Stimulated activated CD4-positive, alpha-beta T cell treated with anti-CD3 and anti-CD28 coated beads, Interleukin-1b, Interleukin-23, amount 100 ng/mL, for 48 hours (primary cell): ENCODE measurements at regions not wholly inside any gene's neighbourhood (a gene's known extent, or its start where the extent isn't known, plus 50 kb on each side); places are given as distances from the start of the nearest gene placed in this dataset.
"Not testable (repeated sequence)": the region's sequence is repeated elsewhere in the genome, so short reads cannot be mapped to it uniquely, and the experiment has no call there.

Source experiments
- DNase-seq: peaks from one replicate; pipeline ENCODE4 v3.0.0-alpha.2; 2020

- DNase-seq: no peak
Observed at GRCh38 chr5:89826938-89827337, 582.6 kb downstream of the CETN3 start.

GRCh38 chr5:89823046-89823445, 586.5 kb downstream of the CETN3 start:
- no peak for DNase-seq

- DNase-seq: no peak
Observed at GRCh38 chr5:89817841-89818240, 591.7 kb downstream of the CETN3 start.

GRCh38 chr5:89816038-89816437, 593.5 kb downstream of the CETN3 start:
- no peak for DNase-seq

GRCh38 chr5:89800735-89801134, 608.8 kb downstream of the CETN3 start:
- DNase-seq: not testable (repeated sequence)

DNA sequence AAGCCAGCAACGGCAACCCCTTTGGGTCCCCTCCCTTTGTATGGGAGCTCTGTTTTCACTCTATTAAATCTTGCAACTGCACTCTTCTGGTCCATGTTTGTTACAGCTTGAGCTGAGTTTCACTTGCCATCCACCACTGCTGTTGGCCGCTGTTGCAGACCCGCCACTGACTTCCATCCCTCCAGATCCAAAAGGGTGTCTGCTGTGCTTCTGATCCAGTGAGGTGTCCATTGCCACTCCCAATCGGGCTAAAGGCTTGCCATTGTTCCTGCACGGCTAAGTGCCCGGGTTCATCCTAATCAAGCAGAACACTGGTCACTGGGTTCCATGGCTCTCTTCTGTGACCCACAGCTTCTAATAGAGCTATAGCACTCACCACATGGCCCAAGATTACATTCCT, 615.1 kb downstream of the CETN3 start:
- not testable (repeated sequence) for DNase-seq

DNA sequence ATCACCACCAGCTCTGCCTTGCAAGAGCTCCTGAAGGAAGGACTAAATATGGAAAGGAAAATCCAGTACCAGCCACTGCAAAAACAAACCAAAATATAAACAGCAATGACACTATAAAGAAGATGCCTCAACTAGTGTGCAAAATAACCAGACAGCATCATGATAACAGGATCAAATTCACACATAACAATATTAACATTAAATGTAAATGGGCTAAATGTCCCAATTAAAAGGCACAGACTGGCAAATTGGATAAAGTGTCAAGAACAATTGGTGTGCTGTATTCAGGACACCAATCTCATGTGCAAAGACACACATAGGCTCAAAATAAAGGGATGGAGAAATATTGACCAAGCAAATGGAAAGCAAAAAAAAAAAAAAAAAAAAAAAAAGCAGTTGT, 629.8 kb downstream of the CETN3 start:
- not testable (repeated sequence) for DNase-seq

- no peak for DNase-seq
Observed at GRCh38 chr5:89777758-89778157, 631.8 kb downstream of the CETN3 start.

DNA sequence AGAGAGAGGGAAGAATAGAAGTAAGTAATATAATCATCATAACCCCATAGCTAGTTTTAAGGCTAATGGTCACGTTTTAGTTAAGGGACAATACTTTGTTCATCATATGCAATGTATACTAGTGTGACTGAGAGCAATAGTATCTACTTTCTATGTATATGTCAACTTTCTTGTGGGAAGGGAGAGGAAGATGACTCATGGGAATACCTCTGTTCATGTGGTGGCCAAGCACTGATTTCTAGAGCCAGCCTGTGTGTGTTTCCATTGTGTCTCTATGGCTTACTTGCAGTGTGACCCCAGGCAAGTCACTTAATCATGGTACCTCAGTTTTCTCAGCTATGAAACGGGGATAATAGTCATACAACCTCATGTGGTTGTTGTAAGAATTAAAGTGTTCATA, 639.6 kb downstream of the CETN3 start:
- DNase-seq: no peak

- no peak for DNase-seq
Observed at GRCh38 chr5:89759802-89760201, 649.8 kb downstream of the CETN3 start.

GRCh38 chr5:89758146-89758545, 651.4 kb downstream of the CETN3 start:
- no peak for DNase-seq

DNA sequence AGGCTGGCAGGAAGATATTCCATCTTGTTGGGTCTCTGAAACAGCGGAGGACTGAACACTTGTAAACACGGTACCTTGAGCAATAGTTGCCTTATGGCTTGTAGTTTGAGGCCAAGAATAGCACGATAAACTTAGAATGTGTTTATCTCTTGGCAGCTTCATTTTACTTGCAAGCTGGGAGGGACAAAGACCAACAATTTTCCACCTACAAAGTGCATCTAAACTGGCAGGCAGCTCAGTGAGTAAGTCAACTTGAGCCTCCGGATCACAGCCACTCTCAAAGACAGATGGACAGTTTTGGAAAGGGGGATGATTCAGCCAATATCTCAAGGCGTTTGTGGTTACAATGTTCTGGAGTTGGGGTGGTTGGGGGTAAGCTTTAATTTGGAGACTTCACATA, 652.6 kb downstream of the CETN3 start:
- DNase-seq: no peak

DNA sequence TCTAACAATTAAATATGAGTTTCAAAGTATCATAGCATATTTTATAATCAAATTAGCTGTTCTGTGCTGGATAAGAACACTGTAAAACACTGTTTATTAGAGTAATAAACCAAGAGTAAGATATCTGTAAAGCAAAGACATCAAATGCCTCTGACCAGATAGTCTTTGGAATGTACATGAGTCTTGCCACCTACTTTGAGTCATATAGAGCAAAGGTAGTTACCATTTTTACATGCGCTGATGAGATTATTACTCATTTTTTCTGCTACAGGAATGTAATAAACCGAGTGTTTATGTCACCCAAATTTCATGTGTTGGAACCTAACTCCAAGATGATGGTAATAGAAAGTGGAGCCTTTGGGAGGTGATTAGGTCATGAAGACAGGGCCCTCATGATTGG, 654.5 kb downstream of the CETN3 start:
- no peak for DNase-seq

GRCh38 chr5:89735082-89735481, 674.5 kb downstream of the CETN3 start:
- DNase-seq: no peak

DNA sequence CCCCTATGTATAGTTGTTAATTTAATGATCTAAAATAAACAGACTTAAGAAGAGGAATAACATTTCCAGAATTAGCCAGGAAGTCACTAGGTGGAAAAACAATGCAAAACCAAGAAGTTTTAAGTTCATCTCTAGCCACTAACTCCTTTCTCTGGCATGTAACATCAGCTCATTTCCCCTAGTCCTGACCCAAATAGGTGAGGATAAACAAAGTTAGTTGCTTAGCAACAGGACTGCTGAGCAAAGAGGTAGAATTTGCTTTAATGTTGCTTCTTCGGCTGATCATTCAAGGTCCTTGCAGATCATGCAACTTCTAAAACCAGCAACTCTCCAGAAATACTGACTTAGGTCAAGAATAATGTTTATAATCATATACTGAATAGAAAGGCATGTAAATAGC, 675.8 kb downstream of the CETN3 start:
- no peak for DNase-seq

DNA sequence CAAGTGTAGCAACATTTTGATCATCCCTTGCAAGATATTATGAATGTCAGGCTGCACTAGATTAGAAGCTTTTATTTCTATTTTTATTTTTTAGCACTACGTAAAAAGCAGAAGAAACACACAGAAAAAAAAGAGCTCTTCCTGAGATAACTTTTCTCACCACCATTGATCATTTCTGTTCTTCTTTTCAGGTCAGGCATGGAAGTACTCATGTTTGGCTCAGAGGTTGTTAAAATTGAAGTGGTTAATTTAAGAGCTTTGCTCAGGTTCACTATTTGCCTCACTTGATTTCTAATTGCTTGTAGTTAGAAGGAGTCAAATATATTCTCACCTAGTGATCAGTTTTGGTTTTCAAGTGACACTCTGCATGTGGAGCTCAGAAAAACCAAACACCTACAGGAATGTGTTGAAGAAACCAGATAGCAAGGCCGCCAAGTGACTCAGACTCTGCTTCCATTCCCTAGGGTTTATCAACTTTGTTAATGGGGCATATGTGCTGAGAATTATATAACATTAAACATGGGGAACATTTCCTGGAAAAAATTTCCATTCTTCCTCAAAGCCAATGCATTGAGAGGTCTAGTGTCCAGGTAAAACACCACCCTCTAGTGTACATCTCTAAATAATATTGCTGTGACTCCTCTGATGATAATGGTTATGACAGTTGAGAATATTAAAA, 679.8 kb downstream of the CETN3 start:
- DNase-seq: no peak

DNA sequence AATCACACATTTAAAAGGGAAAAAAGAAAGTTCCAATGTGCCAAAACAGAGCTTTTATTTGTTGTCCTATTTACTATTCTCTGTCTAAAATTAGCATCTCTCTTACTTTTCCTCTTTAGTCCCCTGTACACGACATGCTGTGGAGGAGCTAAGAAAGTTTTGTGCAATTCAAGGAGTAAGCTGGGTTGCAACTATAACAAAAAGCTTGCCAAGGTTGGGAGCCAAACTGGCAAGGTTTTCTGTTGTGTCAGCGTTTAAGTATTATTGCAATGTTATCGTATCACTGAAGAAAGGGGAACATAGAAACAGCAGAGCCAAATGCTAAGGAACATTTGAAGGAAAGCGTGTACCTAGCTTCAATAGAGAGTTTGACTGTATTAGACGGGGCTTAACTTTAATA, 680.8 kb downstream of the CETN3 start:
- no peak for DNase-seq

GRCh38 chr5:89728134-89728533, 681.4 kb downstream of the CETN3 start:
- DNase-seq: no peak

DNA sequence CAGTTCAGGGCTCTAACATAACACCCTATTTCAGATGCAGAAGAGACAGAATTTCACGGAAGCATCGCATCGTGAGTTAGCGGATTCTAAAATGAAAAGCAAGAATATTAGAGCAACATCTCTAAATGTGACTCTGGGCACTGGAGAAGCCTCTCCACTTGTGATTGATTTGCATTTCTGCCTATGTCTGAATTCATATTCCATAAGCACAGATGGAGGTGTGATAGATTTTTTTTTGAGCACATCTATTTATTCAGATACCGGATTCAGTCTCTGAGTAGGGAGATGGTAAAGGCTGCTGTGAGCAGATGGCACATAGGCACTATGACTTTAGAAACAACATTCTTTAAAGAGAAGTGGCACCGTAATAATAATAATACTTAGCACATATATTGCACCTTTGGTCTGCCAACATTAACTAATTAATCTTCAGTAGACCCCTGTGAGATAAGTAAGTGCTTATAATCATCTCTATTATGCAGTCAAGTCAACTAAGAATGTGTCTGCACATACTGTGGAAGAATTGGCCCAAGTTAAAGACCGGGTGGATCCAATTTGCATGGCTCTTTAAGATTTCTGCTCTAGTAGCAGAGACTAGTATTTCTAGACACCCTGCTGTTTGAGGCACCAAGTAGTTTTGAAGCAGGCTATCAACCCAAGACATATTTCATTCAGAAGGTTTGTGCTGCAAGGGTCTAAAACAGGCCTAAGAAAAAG, 685.0 kb downstream of the CETN3 start:
- DNase-seq: no peak

- DNase-seq: no peak
Observed at GRCh38 chr5:89723907-89724306, 685.6 kb downstream of the CETN3 start.

DNA sequence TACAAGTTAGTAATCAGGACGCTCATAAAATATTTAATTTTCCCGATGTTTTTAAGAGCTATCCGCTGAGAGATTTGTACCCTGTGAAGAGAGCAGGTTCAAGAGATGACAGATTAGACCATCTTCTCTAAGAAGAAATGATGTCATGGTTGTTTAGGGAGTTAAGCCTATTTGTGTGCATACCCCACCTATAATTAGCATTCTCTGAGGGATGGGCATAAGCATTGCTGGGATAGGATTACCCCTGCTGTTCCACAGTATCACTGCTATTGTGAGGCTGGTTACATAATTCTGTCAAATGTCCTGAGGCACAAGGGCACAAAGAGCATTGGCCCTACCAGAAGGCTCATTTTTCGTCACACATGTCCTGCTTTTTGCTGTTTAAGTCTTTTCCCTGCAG, 687.0 kb downstream of the CETN3 start:
- no peak for DNase-seq

- no peak for DNase-seq
Observed at GRCh38 chr5:89721931-89722330, 687.6 kb downstream of the CETN3 start.

- no peak for DNase-seq
Observed at GRCh38 chr5:89721353-89721752, 688.2 kb downstream of the CETN3 start.

- DNase-seq: no peak
Observed at GRCh38 chr5:89712134-89712700, 697.3 kb downstream of the CETN3 start.

DNA sequence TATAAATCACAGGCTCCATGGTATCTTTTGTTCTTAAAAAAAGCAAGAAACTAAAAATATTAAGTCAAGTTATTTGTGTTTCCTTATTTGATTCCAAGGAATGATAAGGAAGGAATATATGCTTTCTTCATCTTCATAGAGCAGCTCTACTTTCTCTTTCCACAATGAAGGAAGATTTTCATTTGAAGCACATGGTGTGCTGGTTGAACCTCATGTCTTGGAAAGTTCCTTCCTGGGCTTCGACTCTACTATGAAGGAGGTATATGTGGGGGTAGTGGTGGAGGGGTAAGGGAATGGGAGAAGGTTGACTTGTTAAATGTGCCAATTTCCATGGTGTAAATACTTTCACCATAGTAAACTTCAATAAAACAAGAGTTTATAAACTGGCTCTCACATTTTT, 698.0 kb downstream of the CETN3 start:
- no peak for DNase-seq
